KMS-11 (cell line): ENCODE measurements at regions not wholly inside any gene's neighbourhood (a gene's known extent, or its start where the extent isn't known, plus 50 kb on each side); places are given as distances from the start of the nearest gene placed in this dataset.

Experiments used
- H2AFZ ChIP-seq: fragments of 200-600 bp; sonication (generic); 2 replicates; pipeline ENCODE4 v1.6.1; 2016; ENCODE audit warnings: antibody characterized with exemption, mixed run types, low read depth
- H3K27ac ChIP-seq: fragments of 200-600 bp; sonication (generic); 2 replicates; pipeline ENCODE4 v1.6.1; 2016; ENCODE audit warnings: mild to moderate bottlenecking, mixed run types
- H3K27me3 ChIP-seq: fragments of 200-600 bp; sonication (generic); 2 replicates; pipeline ENCODE4 v1.6.1; 2017; ENCODE audit warnings: mild to moderate bottlenecking, low read depth, mixed run types, moderate library complexity; ENCODE audit not compliant: insufficient read depth
- H3K36me3 ChIP-seq: fragments of 200-600 bp; sonication (generic); 2 replicates; pipeline ENCODE4 v1.6.1; 2017; ENCODE audit warnings: mild to moderate bottlenecking, mixed run types; ENCODE audit not compliant: insufficient read depth
- H3K4me1 ChIP-seq: fragments of 200-600 bp; sonication (generic); 2 replicates; pipeline ENCODE4 v1.6.1; 2016; ENCODE audit warnings: mild to moderate bottlenecking, low read depth, mixed run types; ENCODE audit not compliant: poor library complexity, severe bottlenecking
- H3K4me2 ChIP-seq: fragments of 200-600 bp; sonication (generic); 2 replicates; pipeline ENCODE4 v1.7.0; 2016; ENCODE audit warnings: mild to moderate bottlenecking, mixed run types
- H3K4me3 ChIP-seq: fragments of 200-600 bp; sonication (generic); IDR thresholded peaks from 2 replicates; pipeline ENCODE4 v1.6.1; 2017; ENCODE audit warnings: low read depth, low read length, mixed read lengths; ENCODE audit not compliant: insufficient read depth
- H3K79me2 ChIP-seq: fragments of 200-600 bp; sonication (generic); 2 replicates; pipeline ENCODE4 v1.6.1; 2016; ENCODE audit warnings: low read depth, mixed run types; ENCODE audit not compliant: insufficient read depth
- H3K9ac ChIP-seq: fragments of 200-600 bp; sonication (generic); 2 replicates; pipeline ENCODE4 v1.6.1; 2016; ENCODE audit warnings: mild to moderate bottlenecking, mixed run types
- H4K20me1 ChIP-seq: fragments of 200-600 bp; sonication (generic); 2 replicates; pipeline ENCODE4 v1.6.1; 2016; ENCODE audit warnings: mild to moderate bottlenecking, mixed run types; ENCODE audit not compliant: insufficient read depth
- CTCF ChIP-seq: fragments of 200-600 bp; sonication (generic); conservative IDR thresholded peaks from 2 replicates; pipeline ENCODE4 v1.6.1; 2017; ENCODE audit warnings: low read depth, mild to moderate bottlenecking, antibody characterized with exemption, low read length, moderate library complexity, mixed read lengths

GRCh38 chr16:6364846-6365245 lies 967.8 kb upstream of the RBFOX1 start:
- no peak overlapping the region for H3K4me2 ChIP-seq
- H4K20me1 ChIP-seq: no peaks in the 10 kb centered on the region
- no peaks in the 10 kb centered on the region for H3K79me2 ChIP-seq
- H2AFZ ChIP-seq: no peak overlapping the region
- no peak overlapping the region for H3K4me3 ChIP-seq
- no peak for TF ChIP-seq CTCF
- H3K27ac ChIP-seq: no peak overlapping the region
- no peaks in the 10 kb centered on the region for H3K27me3 ChIP-seq
- H3K4me1 ChIP-seq: no peaks in the 10 kb centered on the region
- no peaks in the 10 kb centered on the region for H3K36me3 ChIP-seq
- H3K9ac ChIP-seq: no peak overlapping the region

GRCh38 chr16:6363896-6364607 lies 968.6 kb upstream of the RBFOX1 start:
- TF ChIP-seq CTCF: no peak
- Histone ChIP-seq H3K27ac (no peak overlapping the region), H3K4me3 (no peak overlapping the region), H2AFZ (no peak overlapping the region), H3K79me2 (no peaks in the 10 kb centered on the region), H4K20me1 (no peaks in the 10 kb centered on the region), H3K36me3 (no peaks in the 10 kb centered on the region), H3K9ac (no peak overlapping the region), H3K27me3 (no peaks in the 10 kb centered on the region), H3K4me2 (no peak overlapping the region), H3K4me1 (no peaks in the 10 kb centered on the region)

- H3K27me3 ChIP-seq: no peaks in the 10 kb centered on the region
- no peaks in the 10 kb centered on the region for H3K79me2 ChIP-seq
- H3K36me3 ChIP-seq: no peaks in the 10 kb centered on the region
- no peak overlapping the region for H3K27ac ChIP-seq
- TF ChIP-seq CTCF: no peak
- no peak overlapping the region for H3K4me3 ChIP-seq
- H3K4me2 ChIP-seq: no peak overlapping the region
- H3K9ac ChIP-seq: no peak overlapping the region
- no peaks in the 10 kb centered on the region for H3K4me1 ChIP-seq
- H2AFZ ChIP-seq: no peak overlapping the region
- H4K20me1 ChIP-seq: no peaks in the 10 kb centered on the region
These were observed 969.2 kb upstream of the RBFOX1 start for GRCh38 chr16:6363396-6363795.

- H3K36me3 ChIP-seq: no peaks in the 10 kb centered on the region
- no peak overlapping the region for H3K4me2 ChIP-seq
- TF ChIP-seq CTCF: no peak
- no peaks in the 10 kb centered on the region for H3K4me1 ChIP-seq
- H3K4me3 ChIP-seq: no peak overlapping the region
- H4K20me1 ChIP-seq: no peaks in the 10 kb centered on the region
- H3K27ac ChIP-seq: no peak overlapping the region
- no peaks in the 10 kb centered on the region for H3K79me2 ChIP-seq
- no peak overlapping the region for H2AFZ ChIP-seq
- no peak overlapping the region for H3K9ac ChIP-seq
- no peaks in the 10 kb centered on the region for H3K27me3 ChIP-seq
These were observed 970.3 kb upstream of the RBFOX1 start for GRCh38 chr16:6362321-6362720.
